ENCODE measurements at regions not wholly inside any gene's neighbourhood (a gene's known extent, or its start where the extent isn't known, plus 50 kb on each side); places are given as distances from the start of the nearest gene placed in this dataset.

DNA sequence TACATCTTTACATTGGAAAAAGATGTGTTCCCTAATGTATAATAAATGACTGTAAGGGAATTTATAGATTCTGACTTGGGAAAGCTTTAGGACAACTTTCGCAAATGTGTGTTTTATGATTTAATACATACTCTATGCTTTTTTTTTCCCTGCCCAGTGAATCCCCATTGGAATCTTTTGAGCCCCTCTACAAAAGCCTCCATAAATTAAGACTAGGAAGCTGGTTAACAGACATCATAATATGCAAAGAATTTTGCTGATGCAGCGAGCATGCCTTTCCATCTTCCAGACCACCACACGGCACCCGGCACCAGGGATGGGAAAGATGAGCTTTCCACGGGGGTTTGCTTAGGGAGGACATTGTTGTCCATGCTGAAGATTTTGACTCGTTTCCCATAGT is 156.1 kb upstream of the IVNS1ABP start:
- H3K9me3 ChIP-seq: no peaks in the 10 kb centered on the region
- no peak overlapping the region for H3K4me3 ChIP-seq
- H3K36me3 ChIP-seq: no peaks in the 10 kb centered on the region
- DNase-seq (ENCODE audit: low spot score) (no peak), ATAC-seq (ENCODE audit: insufficient number of reproducible peaks, low FRiP score, low read depth) (no peak)
- no peak overlapping the region for H3K27ac ChIP-seq
- no peaks in the 10 kb centered on the region for H3K4me1 ChIP-seq (ENCODE audit: control insufficient read depth in 1 of 2, low read depth in 2 of 2)
- TF ChIP-seq, protein P1, sequence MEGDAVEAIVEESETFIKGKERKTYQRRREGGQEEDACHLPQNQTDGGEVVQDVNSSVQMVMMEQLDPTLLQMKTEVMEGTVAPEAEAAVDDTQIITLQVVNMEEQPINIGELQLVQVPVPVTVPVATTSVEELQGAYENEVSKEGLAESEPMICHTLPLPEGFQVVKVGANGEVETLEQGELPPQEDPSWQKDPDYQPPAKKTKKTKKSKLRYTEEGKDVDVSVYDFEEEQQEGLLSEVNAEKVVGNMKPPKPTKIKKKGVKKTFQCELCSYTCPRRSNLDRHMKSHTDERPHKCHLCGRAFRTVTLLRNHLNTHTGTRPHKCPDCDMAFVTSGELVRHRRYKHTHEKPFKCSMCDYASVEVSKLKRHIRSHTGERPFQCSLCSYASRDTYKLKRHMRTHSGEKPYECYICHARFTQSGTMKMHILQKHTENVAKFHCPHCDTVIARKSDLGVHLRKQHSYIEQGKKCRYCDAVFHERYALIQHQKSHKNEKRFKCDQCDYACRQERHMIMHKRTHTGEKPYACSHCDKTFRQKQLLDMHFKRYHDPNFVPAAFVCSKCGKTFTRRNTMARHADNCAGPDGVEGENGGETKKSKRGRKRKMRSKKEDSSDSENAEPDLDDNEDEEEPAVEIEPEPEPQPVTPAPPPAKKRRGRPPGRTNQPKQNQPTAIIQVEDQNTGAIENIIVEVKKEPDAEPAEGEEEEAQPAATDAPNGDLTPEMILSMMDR (IDR thresholded peaks at IDR 0.05): no peak
- H3K27me3 ChIP-seq (replicated peaks; ENCODE audit: insufficient read depth): no peaks in the 10 kb centered on the region

DNA sequence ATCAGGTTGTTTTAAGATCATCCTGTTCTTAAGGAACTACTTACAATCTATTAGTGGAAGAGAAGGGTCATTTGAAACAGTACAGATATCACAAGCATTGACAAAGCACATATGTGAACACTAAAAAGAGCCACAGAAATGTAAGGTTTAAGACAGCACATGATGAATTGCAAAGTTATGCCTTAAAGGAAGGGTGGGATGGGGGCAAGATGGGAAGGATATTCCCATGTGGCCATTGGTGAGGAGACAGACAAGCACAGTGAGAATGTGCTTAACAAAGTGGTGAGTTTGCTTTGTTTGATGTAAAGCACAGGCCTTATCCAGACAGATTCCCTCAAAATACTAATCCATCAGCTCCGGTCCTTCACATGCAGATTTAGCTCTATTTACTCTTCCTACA is 151.6 kb upstream of the IVNS1ABP start:
- Histone ChIP-seq H3K4me1 (ENCODE audit: control insufficient read depth in 1 of 2, low read depth in 2 of 2) (no peaks in the 10 kb centered on the region), H3K27me3 (replicated peaks; ENCODE audit: insufficient read depth) (no peaks in the 10 kb centered on the region), H3K36me3 (no peaks in the 10 kb centered on the region), H3K27ac (no peak overlapping the region), H3K4me3 (no peak overlapping the region), H3K9me3 (no peaks in the 10 kb centered on the region)
- TF ChIP-seq, protein P1 (IDR thresholded peaks at IDR 0.05): no peak
- ATAC-seq (ENCODE audit: insufficient number of reproducible peaks, low FRiP score, low read depth) (no peak), DNase-seq (ENCODE audit: low spot score) (no peak)

DNA sequence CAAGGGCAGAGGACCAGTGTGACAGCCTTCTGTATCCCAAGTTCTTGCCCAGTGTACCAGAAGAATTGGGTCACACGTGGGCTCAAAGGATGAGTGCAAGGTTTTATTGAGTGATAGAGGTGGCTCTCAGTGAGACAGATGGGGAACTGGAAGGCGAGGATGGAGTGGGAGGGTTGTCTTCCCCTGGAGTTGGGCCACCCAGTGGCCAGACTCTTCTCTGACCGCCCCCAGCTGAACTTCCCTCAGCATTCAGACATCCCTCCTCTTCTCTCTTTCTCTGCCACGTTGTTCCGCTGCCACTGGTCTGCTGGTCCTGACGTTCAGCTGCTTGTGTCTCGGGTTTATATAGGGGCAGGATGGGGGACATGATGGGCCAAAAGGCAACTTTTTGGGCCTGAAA is 150.1 kb upstream of the IVNS1ABP start:
- no peak for ATAC-seq (ENCODE audit: insufficient number of reproducible peaks, low FRiP score, low read depth)
- H3K27me3 ChIP-seq (replicated peaks; ENCODE audit: insufficient read depth): no peaks in the 10 kb centered on the region
- TF ChIP-seq, protein P1 (IDR thresholded peaks at IDR 0.05): no peak

DNA sequence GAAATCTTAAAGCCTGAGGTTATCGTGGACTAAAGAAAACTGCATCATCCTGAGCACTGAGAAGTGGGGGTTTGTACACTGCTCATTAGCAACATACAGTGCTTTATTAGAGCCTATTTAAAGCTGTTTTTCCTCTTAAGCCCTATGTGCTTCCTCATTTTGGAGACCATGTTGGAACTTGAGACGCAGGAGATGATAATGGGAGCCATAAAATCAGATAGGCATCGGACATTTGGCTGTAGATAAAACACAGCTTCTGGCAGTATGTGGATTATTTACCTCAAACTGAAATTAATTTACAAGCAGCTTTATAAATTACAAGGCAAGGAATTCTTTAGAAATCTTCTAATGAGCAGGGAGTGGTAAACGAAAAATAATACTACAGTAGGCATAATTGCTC is 147.7 kb upstream of the IVNS1ABP start:
- H3K9me3 ChIP-seq: no peaks in the 10 kb centered on the region
- H3K27me3 ChIP-seq (replicated peaks; ENCODE audit: insufficient read depth): no peaks in the 10 kb centered on the region
- H3K4me3 ChIP-seq: no peak overlapping the region
- ATAC-seq (ENCODE audit: insufficient number of reproducible peaks, low FRiP score, low read depth) (no peak), DNase-seq (ENCODE audit: low spot score) (no peak)
- H3K4me1 ChIP-seq (ENCODE audit: control insufficient read depth in 1 of 2, low read depth in 2 of 2): no peaks in the 10 kb centered on the region
- TF ChIP-seq, protein P1 (IDR thresholded peaks at IDR 0.05): no peak
- H3K27ac ChIP-seq: no peak overlapping the region
- H3K36me3 ChIP-seq: no peaks in the 10 kb centered on the region

More for the DNA sequence above, 150.1 kb upstream of the IVNS1ABP start:
- Histone ChIP-seq H3K9me3 (no peaks in the 10 kb centered on the region), H3K36me3 (no peaks in the 10 kb centered on the region), H3K4me1 (ENCODE audit: control insufficient read depth in 1 of 2, low read depth in 2 of 2) (no peaks in the 10 kb centered on the region), H3K27ac (no peak overlapping the region), H3K4me3 (no peak overlapping the region)
- DNase-seq (ENCODE audit: low spot score): no peak

DNA sequence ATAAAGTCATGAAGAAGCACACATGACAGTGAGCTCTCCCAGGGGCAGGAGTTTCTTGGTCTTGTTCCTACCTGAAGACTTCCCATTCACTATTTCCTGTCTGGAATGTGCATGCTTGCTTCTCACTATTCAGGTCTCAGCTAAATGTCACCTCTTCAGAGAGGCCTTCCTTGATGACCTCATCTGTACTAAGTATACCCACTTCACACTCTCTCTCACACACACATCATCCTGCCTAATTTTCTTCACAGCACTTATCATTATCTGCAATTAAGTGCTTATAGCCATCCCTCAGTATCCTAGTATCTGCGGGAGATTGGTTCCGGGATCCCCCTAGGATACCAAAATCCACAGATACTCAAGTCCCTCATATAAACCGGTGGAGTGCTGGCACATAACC is 146.4 kb upstream of the IVNS1ABP start:
- no peak overlapping the region for H3K4me3 ChIP-seq
- H3K4me1 ChIP-seq (ENCODE audit: control insufficient read depth in 1 of 2, low read depth in 2 of 2): no peaks in the 10 kb centered on the region
- TF ChIP-seq, protein P1 (IDR thresholded peaks at IDR 0.05): no peak
- H3K9me3 ChIP-seq: no peaks in the 10 kb centered on the region
- no peak overlapping the region for H3K27ac ChIP-seq
- no peaks in the 10 kb centered on the region for H3K36me3 ChIP-seq
- H3K27me3 ChIP-seq (replicated peaks; ENCODE audit: insufficient read depth): no peaks in the 10 kb centered on the region
- DNase-seq (ENCODE audit: low spot score): no peak
- ATAC-seq (ENCODE audit: insufficient number of reproducible peaks, low FRiP score, low read depth): no peak

All from thoracic aorta (tissue), 2 donors.